ENCODE measurements at regions not wholly inside any gene's neighbourhood (a gene's known extent, or its start where the extent isn't known, plus 50 kb on each side); places are given as distances from the start of the nearest gene placed in this dataset.

DNA sequence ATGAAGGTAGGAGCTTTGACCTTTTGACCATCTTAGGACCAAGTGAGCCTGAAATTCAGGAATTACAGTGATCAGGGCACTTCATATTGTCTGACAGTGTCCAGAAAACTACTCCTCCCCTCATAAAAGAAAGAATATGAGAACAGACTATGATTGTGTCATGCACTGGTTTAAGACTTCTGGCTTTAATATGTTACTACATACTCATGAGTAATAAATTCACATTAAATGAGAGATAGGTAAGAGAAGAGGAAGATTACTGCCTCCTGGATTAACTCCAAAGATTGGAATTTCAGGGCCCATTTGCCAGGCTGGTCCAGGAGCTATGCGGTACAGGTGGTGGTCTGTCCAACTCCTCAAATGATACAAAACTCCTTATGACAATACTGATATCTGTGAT, 213.5 kb upstream of the ADRA1B start:
- TF ChIP-seq CTCF (conservative IDR thresholded peaks at IDR 0.05; ENCODE audit: low read depth, low read length) = no peak
- no peak for DNase-seq (ENCODE audit: low read depth)
- no peak overlapping the region for H3K4me3 ChIP-seq (ENCODE audit: low read depth, low read length)

GRCh38 chr5:159704160-159704559, 212.1 kb upstream of the ADRA1B start:
- H3K4me3 ChIP-seq (ENCODE audit: low read depth, low read length) = no peak overlapping the region
- DNase-seq (ENCODE audit: low read depth) = no peak
- no peak for TF ChIP-seq CTCF (conservative IDR thresholded peaks at IDR 0.05; ENCODE audit: low read depth, low read length)

DNA sequence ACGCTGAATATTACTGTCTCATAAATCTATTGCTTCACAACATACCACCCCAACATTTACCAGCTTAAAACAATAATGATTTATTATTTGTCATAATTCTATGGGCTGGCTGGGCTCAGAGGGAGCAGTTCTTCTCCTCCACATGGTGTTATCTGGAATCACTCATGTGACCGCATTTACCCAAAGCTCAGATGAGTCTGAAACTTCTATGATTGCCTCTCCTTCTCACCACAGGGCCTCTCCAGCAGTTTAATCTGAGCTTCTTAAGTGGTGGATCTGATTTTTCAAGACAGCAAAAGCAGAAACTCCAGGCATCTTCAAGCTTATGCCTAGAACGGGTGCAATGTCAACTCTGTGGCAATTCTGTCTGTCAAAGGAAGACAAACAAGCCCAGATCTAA, 210.3 kb upstream of the ADRA1B start:
- H3K4me3 ChIP-seq (ENCODE audit: low read depth, low read length) = no peak overlapping the region
- DNase-seq (ENCODE audit: low read depth) = no peak
- TF ChIP-seq CTCF (conservative IDR thresholded peaks at IDR 0.05; ENCODE audit: low read depth, low read length) = no peak

- no peak overlapping the region for H3K4me3 ChIP-seq (ENCODE audit: low read depth, low read length)
- TF ChIP-seq CTCF (conservative IDR thresholded peaks at IDR 0.05; ENCODE audit: low read depth, low read length) = no peak
- no peak for DNase-seq (ENCODE audit: low read depth)
Observed at GRCh38 chr5:159708090-159708489, 208.2 kb upstream of the ADRA1B start.

DNA sequence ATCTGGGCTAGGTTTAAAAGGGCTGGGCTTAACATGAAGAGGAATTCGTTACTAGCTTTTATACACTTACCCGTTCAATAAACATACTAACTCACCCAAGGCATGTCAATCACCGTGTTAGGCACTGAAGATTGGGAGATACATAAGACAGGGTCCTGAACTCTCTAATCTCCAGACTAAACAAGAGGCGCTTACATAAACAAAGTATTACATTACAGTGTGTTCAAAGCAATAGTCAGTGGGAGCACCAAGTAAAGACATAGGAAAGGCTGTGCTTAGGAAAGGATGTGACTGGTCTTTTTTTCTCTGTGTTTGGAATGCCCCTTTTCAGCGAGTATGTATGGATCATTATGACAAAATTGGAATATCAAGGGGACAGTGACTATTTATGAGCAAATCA, 203.6 kb upstream of the ADRA1B start:
- no peak for DNase-seq (ENCODE audit: low read depth)
- no peak for TF ChIP-seq CTCF (conservative IDR thresholded peaks at IDR 0.05; ENCODE audit: low read depth, low read length)

DNA sequence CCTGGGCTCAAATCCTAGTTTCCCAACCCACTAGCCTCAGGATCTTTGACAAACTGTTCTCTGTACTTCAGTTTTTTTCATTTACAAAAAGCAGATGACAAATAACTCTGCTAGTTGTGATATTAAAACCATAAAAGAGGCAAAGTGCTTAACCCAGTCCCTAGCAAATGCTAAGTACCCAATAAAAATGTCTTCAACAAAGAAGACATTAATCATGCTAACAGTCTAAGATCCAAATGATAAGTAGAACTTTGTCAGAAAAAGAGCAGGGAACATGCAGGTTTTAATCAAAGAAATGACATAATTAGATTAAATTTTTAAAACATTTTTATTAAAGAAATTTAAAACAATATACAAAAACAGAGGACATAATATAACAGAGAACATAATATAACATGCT, 203.0 kb upstream of the ADRA1B start:
- no peak for TF ChIP-seq CTCF (conservative IDR thresholded peaks at IDR 0.05; ENCODE audit: low read depth, low read length)

More for the DNA sequence above, 203.6 kb upstream of the ADRA1B start:
- no peak overlapping the region for H3K4me3 ChIP-seq (ENCODE audit: low read depth, low read length)

DNA sequence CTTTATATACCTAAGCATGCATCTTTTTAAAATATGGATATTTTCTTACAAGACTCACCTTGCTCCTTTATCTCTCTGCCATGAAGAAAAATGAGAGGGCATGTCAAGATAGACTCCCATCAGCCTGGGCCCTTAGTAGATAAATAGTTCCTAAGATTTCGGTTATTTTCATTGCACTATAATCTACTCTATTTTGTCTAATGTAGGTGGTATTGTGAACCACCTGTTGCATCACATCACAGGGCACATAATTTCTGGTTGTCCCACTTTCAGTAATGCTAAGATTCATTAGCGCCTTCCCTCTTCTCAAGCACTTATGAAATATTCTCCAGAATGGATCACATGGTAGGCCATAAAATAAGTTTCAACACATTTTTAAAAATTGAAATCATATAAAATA, 202.5 kb upstream of the ADRA1B start:
- no peak for DNase-seq (ENCODE audit: low read depth)
- TF ChIP-seq CTCF (conservative IDR thresholded peaks at IDR 0.05; ENCODE audit: low read depth, low read length) = no peak
- H3K4me3 ChIP-seq (ENCODE audit: low read depth, low read length) = no peak overlapping the region

More for the DNA sequence above, 203.0 kb upstream of the ADRA1B start:
- DNase-seq (ENCODE audit: low read depth) = no peak
- no peak overlapping the region for H3K4me3 ChIP-seq (ENCODE audit: low read depth, low read length)
